Smooth muscle cell (in vitro differentiated cells): ENCODE measurements at regions not wholly inside any gene's neighbourhood (a gene's known extent, or its start where the extent isn't known, plus 50 kb on each side); places are given as distances from the start of the nearest gene placed in this dataset.

Experiments
- DNase-seq: peaks from one replicate; lab custom pipeline; 2025; ENCODE audit not compliant: unreplicated experiment; lab: John Stamatoyannopoulos, UW
- H2AFZ ChIP-seq: fragments of 200-600 bp; sonication (generic); 2 replicates; pipeline ENCODE4 v1.6.0; 2016; ENCODE audit warnings: antibody characterized with exemption, low read depth, mild to moderate bottlenecking
- H3F3A ChIP-seq: fragments of 200-600 bp; sonication (generic); 2 replicates; pipeline ENCODE4 v1.6.0; 2017; ENCODE audit warnings: antibody characterized with exemption, low read depth
- H3K27ac ChIP-seq: fragments of 200-600 bp; sonication (generic); 2 replicates; pipeline ENCODE4 v1.5.1; 2016; ENCODE audit warnings: low read depth, mild to moderate bottlenecking
- H3K27me3 ChIP-seq: fragments of 200-600 bp; sonication (generic); 2 replicates; pipeline ENCODE4 v1.6.1; 2016; ENCODE audit warnings: low read depth, mild to moderate bottlenecking
- H3K36me3 ChIP-seq: fragments of 200-600 bp; sonication (generic); 2 replicates; pipeline ENCODE4 v1.5.1; 2016; ENCODE audit warnings: low read depth
- H3K4me1 ChIP-seq: fragments of 200-600 bp; sonication (generic); 2 replicates; pipeline ENCODE4 v1.5.1; 2016; ENCODE audit warnings: low read depth
- H3K4me2 ChIP-seq: fragments of 200-600 bp; sonication (generic); 2 replicates; pipeline ENCODE4 v1.6.0; 2016; ENCODE audit warnings: mild to moderate bottlenecking
- H3K4me3 ChIP-seq: fragments of 200-600 bp; sonication (generic); 2 replicates; pipeline ENCODE4 v1.5.1; 2016; ENCODE audit warnings: mild to moderate bottlenecking
- H3K79me2 ChIP-seq: fragments of 200-600 bp; sonication (generic); 2 replicates; pipeline ENCODE4 v1.6.0; 2016; ENCODE audit warnings: low read depth, mild to moderate bottlenecking
- H3K9ac ChIP-seq: fragments of 200-600 bp; sonication (generic); 2 replicates; pipeline ENCODE4 v1.6.0; 2016; ENCODE audit warnings: low read depth
- H3K9me3 ChIP-seq: fragments of 200-600 bp; sonication (generic); replicated peaks from 2 replicates; pipeline ENCODE4 v1.5.1; 2016; ENCODE audit warnings: low read depth
- H4K20me1 ChIP-seq: fragments of 200-600 bp; sonication (generic); 2 replicates; pipeline ENCODE4 v1.6.0; 2016; ENCODE audit warnings: low read depth
- CTCF ChIP-seq: fragments of 200-600 bp; sonication (generic); IDR thresholded peaks from 2 replicates; pipeline ENCODE4 v1.5.1; 2017; ENCODE audit warnings: borderline replicate concordance, mild to moderate bottlenecking, antibody characterized with exemption; ENCODE audit not compliant: insufficient read depth, poor library complexity, severe bottlenecking
- WGBS: methylation state at CpG from one replicate; pipeline ENCODE4 v1.1.7; 2016; ENCODE audit warnings: low lambda C conversion rate; 5-methylcytosine and 5-hydroxymethylcytosine counted together

- Histone ChIP-seq H3K4me3 (no peak overlapping the region), H3K9me3 (no peaks in the 10 kb centered on the region), H4K20me1 (no peaks in the 10 kb centered on the region), H3K27me3 (no peaks in the 10 kb centered on the region), H3K27ac (no peak overlapping the region), H3K36me3 (no peaks in the 10 kb centered on the region), H3K9ac (no peak overlapping the region), H2AFZ (no peak overlapping the region), H3F3A (no peaks in the 10 kb centered on the region), H3K4me1 (no peaks in the 10 kb centered on the region), H3K79me2 (no peaks in the 10 kb centered on the region), H3K4me2 (no peak overlapping the region)
- 79% methylated on average over 1 of the region's 1 CpG for whole genome bisulfite sequencing
- DNase-seq: no peak
- no peak for TF ChIP-seq CTCF
Observed at GRCh38 chr4:124219389-124219788, 493.1 kb downstream of the ANKRD50 start.

- WGBS: 90% methylated on average over 1 of the region's 1 CpG
- no peak overlapping the region for H3K9ac ChIP-seq
- H3F3A ChIP-seq: no peaks in the 10 kb centered on the region
- H4K20me1 ChIP-seq: no peaks in the 10 kb centered on the region
- no peak overlapping the region for H3K4me2 ChIP-seq
- H3K27me3 ChIP-seq: no peaks in the 10 kb centered on the region
- H3K27ac ChIP-seq: no peak overlapping the region
- TF ChIP-seq CTCF: no peak
- no peaks in the 10 kb centered on the region for H3K4me1 ChIP-seq
- H3K4me3 ChIP-seq: no peak overlapping the region
- H3K79me2 ChIP-seq: no peaks in the 10 kb centered on the region
- no peak for DNase-seq
- H3K36me3 ChIP-seq: no peaks in the 10 kb centered on the region
- no peaks in the 10 kb centered on the region for H3K9me3 ChIP-seq
- no peak overlapping the region for H2AFZ ChIP-seq
Observed at GRCh38 chr4:124224256-124224655, 488.3 kb downstream of the ANKRD50 start.

- Histone ChIP-seq H3K36me3 (no peaks in the 10 kb centered on the region), H3F3A (no peaks in the 10 kb centered on the region), H3K27ac (no peak overlapping the region), H3K4me3 (no peak overlapping the region), H3K4me2 (no peak overlapping the region), H4K20me1 (no peaks in the 10 kb centered on the region), H3K27me3 (no peaks in the 10 kb centered on the region), H2AFZ (no peak overlapping the region), H3K9ac (no peak overlapping the region), H3K4me1 (no peaks in the 10 kb centered on the region), H3K9me3 (no peaks in the 10 kb centered on the region), H3K79me2 (no peaks in the 10 kb centered on the region)
- no peak for DNase-seq
- no peak for TF ChIP-seq CTCF
Observed at GRCh38 chr4:124227981-124228380, 484.6 kb downstream of the ANKRD50 start.

GRCh38 chr4:124230268-124230667 is 482.3 kb downstream of the ANKRD50 start:
- Histone ChIP-seq H3K27me3 (no peaks in the 10 kb centered on the region), H3K79me2 (no peaks in the 10 kb centered on the region), H3K9me3 (no peaks in the 10 kb centered on the region), H4K20me1 (no peaks in the 10 kb centered on the region), H3K4me3 (no peak overlapping the region), H3F3A (no peaks in the 10 kb centered on the region), H3K27ac (no peak overlapping the region), H2AFZ (no peak overlapping the region), H3K36me3 (no peaks in the 10 kb centered on the region), H3K9ac (no peak overlapping the region), H3K4me1 (no peaks in the 10 kb centered on the region), H3K4me2 (no peak overlapping the region)
- WGBS: 84% methylated on average over 2 of the region's 2 CpGs
- no peak for TF ChIP-seq CTCF
- no peak for DNase-seq
